Thymus (tissue), 11 donors: ENCODE measurements at regions not wholly inside any gene's neighbourhood (a gene's known extent, or its start where the extent isn't known, plus 50 kb on each side); places are given as distances from the start of the nearest gene placed in this dataset.

Experiments used
- DNase-seq, 9 donors: peaks; one replicate each; pipeline ENCODE4 v3.0.0-alpha.2; 2013; ENCODE audit warnings: low spot score in 9 of 9, low read depth in 6 of 9, missing footprints in 1 of 9
- H3K27ac ChIP-seq, 2 donors: one replicate each; pipeline ENCODE4 v1.5.1; 2013; ENCODE audit warnings: control low read depth in 1 of 2, low read depth in 1 of 2, low read length in 1 of 2, mild to moderate bottlenecking in 1 of 2, moderate library complexity in 1 of 2
- H3K27me3 ChIP-seq, 2 donors: one replicate each; pipeline ENCODE4 v1.5.1; 2013; ENCODE audit warnings: low read length in 1 of 2; ENCODE audit not compliant: control insufficient read depth in 2 of 2, insufficient read depth in 1 of 2
- H3K36me3 ChIP-seq, 2 donors: one replicate each; pipeline ENCODE4 v1.5.1; 2013; ENCODE audit warnings: low read length in 1 of 2, mild to moderate bottlenecking in 1 of 2, moderate library complexity in 1 of 2; ENCODE audit not compliant: control insufficient read depth in 2 of 2, insufficient read depth in 2 of 2
- H3K4me1 ChIP-seq, 2 donors: one replicate each; pipeline ENCODE4 v1.5.1; 2013; ENCODE audit warnings: low read length in 2 of 2; ENCODE audit not compliant: control insufficient read depth in 2 of 2, insufficient read depth in 2 of 2
- H3K4me3 ChIP-seq, 2 donors: one replicate each; pipeline ENCODE4 v1.5.1; 2013; ENCODE audit warnings: low read length in 2 of 2, control low read depth in 1 of 2, mild to moderate bottlenecking in 1 of 2
- H3K9me3 ChIP-seq, 2 donors: one replicate each; pipeline ENCODE4 v1.5.1; 2013; ENCODE audit warnings: low read length in 1 of 2, mild to moderate bottlenecking in 1 of 2; ENCODE audit not compliant: control insufficient read depth in 2 of 2, insufficient read depth in 1 of 2
- WGBS: extraction: QIAGEN DNeasy Blood & Tissue Kit; methylation state at CpG from one replicate; pipeline ENCODE4 v1.1.7; 2013; 5-methylcytosine and 5-hydroxymethylcytosine counted together
- donor health status: healthy.

DNA sequence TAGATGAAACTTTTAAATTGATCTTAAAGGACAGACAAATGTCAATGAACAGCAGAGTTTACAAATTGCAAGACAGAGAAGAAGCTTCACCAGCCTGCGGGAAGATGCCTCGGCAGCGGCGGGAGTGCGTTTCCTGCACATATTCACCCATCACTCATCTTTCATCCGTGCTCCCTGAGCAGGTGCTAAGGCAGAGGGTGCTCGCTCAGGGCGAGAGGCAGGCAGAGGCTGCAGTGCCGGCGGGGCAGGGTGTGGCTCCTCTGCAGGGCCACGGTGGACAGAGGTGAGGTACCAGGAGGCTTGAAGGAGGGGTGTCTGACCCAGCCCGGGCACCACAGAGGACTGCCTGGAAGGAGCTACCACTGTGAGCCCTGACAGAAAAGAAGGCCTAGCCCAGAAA is 155.2 kb upstream of the PPP2R2D start:
- Histone ChIP-seq H3K4me3 (no peak overlapping the region), H3K9me3 (no peaks in the 10 kb centered on the region), H3K4me1 (peaks cover 0 to 10% of the 10 kb centered on the region in 2 donors), H3K27me3 (peaks cover 0 to 6% of the 10 kb centered on the region in 2 donors), H3K36me3 (no peaks in the 10 kb centered on the region), H3K27ac (no peak overlapping the region)
- no peak for DNase-seq
- WGBS: 91% methylated on average over 12 of the region's 12 CpGs

DNA sequence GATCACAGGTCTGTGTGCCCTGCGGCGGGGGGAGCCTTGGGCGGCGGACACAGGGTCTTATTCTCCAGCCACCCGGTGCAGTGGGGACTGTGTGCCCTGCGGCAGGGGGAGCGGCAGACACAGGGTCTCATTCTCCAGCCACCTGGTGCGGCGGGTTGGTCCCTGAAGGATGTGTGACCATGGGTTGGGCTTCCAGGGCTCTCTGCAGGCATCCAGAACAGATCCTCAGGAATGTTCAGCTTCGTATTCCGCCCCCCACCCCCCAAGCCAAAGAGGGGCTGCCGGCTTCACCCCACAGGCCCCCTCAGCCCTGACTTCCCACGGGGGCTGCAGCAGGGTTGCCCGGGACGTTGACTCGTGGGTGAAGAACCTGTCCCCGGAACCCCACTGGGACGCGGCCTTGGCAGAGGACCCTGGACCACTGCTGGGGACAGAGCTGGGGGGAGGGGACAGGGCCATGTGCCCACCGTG is 154.5 kb upstream of the PPP2R2D start:
- 96% methylated on average over 20 of the region's 20 CpGs for WGBS
- H3K4me3 ChIP-seq: no peak overlapping the region
- H3K9me3 ChIP-seq: no peaks in the 10 kb centered on the region
- H3K27ac ChIP-seq: no peak overlapping the region
- no peaks in the 10 kb centered on the region for H3K36me3 ChIP-seq
- peaks cover 0 to 6% of the 10 kb centered on the region in 2 donors for H3K27me3 ChIP-seq
- DNase-seq: no peak
- H3K4me1 ChIP-seq: peaks cover 0 to 10% of the 10 kb centered on the region in 2 donors

DNA sequence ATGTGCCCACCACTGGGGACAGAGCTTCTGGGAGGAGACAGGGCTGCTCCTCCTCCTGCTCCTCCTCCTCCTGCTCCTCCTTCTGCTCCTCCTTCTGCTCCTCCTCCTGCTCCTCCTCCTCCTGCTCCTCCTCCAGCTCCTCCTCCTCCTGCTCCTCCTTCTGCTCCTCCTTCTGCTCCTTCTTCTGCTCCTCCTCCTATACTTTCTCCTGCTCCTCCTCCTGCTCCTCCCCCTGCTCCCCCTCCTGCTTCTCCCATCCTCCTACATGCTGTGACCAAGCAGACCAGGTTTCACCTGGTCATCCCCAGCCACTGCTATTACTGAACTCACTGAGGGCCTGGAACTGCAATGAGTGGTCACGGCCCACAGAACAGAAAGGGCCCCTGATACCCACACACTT is 154.0 kb upstream of the PPP2R2D start:
- no peak overlapping the region for H3K4me3 ChIP-seq
- DNase-seq: no peak
- H3K27ac ChIP-seq: no peak overlapping the region
- no peaks in the 10 kb centered on the region for H3K36me3 ChIP-seq
- peaks cover 0 to 8% of the 10 kb centered on the region in 2 donors for H3K27me3 ChIP-seq
- peaks cover 0 to 10% of the 10 kb centered on the region in 2 donors for H3K4me1 ChIP-seq
- 86% methylated on average over 1 of the region's 1 CpG for WGBS
- no peaks in the 10 kb centered on the region for H3K9me3 ChIP-seq

DNA sequence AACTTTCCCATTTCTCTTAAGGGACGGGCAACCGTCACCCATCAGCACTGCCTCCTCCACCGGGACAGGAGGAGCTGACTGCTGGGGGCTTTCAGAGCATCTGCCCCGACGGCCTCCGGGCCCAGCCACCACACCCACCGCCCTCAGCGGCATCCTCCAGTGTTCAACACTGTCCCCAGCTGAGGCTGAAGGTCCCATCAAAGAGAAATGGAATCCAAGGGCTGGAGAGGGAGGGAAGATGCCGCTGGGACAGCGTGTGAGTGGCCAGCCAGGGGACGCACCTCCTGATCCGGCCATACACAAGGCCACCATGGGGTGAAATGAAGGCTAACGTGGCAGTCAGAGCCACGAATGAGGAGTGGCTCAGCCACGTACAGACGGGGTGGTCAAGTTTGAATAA is 153.6 kb upstream of the PPP2R2D start:
- Histone ChIP-seq H3K4me3 (no peak overlapping the region), H3K9me3 (no peaks in the 10 kb centered on the region), H3K36me3 (no peaks in the 10 kb centered on the region), H3K27ac (no peak overlapping the region), H3K4me1 (peaks cover 0 to 10% of the 10 kb centered on the region in 2 donors), H3K27me3 (peaks cover 0 to 12% of the 10 kb centered on the region in 2 donors)
- 92% methylated on average over 16 of the region's 16 CpGs for WGBS
- no peak for DNase-seq

DNA sequence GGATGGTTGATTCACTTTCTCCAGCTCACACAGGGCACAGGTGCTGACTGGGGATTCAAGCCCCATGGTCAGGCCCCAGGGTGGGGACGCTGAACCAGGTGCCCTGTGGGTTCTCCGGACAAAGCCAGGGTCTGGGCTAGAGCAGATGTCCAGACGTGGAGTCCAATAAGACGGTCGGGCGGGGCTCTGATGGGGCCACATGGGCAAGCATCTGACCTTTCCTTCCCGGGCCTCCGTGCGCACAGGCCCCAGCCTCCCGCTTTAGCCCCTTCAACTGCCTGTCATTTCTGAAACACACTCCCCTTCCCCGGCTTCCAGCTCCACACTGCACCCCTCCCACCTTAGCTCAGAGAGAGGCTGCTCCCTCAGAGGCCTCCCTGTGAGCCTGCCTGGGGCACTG is 153.0 kb upstream of the PPP2R2D start:
- Histone ChIP-seq H3K27me3 (peaks cover 0 to 12% of the 10 kb centered on the region in 2 donors), H3K27ac (no peak overlapping the region), H3K36me3 (no peaks in the 10 kb centered on the region), H3K4me3 (no peak overlapping the region), H3K4me1 (peaks cover 0 to 8% of the 10 kb centered on the region in 2 donors), H3K9me3 (no peaks in the 10 kb centered on the region)
- DNase-seq: no peak
- 98% methylated on average over 11 of the region's 11 CpGs for WGBS

DNA sequence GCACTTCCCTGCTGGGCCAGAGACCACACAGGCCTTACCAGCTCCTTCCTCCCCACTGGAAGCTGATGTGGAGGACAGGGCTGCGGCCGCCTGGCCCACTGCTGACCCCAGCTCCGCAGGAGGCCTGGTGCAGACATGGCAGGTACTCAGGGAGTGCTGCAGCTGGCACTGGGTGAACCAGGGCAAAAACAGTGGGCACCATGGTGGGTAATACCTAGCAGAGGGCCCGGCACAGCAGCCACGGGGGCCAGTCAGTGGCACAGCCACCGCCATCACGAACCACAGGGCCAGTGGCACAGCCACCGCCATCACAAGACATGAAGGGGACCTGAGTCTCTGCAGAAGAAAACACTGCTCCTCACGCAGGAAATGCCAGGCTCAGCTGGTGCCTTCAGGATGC is 152.6 kb upstream of the PPP2R2D start:
- no peak for DNase-seq
- H3K36me3 ChIP-seq: no peaks in the 10 kb centered on the region
- H3K4me1 ChIP-seq: peaks cover 0 to 4% of the 10 kb centered on the region in 2 donors
- no peak overlapping the region for H3K27ac ChIP-seq
- H3K4me3 ChIP-seq: no peak overlapping the region
- WGBS: 91% methylated on average over 9 of the region's 9 CpGs
- H3K9me3 ChIP-seq: no peaks in the 10 kb centered on the region
- peaks cover 0 to 12% of the 10 kb centered on the region in 2 donors for H3K27me3 ChIP-seq

DNA sequence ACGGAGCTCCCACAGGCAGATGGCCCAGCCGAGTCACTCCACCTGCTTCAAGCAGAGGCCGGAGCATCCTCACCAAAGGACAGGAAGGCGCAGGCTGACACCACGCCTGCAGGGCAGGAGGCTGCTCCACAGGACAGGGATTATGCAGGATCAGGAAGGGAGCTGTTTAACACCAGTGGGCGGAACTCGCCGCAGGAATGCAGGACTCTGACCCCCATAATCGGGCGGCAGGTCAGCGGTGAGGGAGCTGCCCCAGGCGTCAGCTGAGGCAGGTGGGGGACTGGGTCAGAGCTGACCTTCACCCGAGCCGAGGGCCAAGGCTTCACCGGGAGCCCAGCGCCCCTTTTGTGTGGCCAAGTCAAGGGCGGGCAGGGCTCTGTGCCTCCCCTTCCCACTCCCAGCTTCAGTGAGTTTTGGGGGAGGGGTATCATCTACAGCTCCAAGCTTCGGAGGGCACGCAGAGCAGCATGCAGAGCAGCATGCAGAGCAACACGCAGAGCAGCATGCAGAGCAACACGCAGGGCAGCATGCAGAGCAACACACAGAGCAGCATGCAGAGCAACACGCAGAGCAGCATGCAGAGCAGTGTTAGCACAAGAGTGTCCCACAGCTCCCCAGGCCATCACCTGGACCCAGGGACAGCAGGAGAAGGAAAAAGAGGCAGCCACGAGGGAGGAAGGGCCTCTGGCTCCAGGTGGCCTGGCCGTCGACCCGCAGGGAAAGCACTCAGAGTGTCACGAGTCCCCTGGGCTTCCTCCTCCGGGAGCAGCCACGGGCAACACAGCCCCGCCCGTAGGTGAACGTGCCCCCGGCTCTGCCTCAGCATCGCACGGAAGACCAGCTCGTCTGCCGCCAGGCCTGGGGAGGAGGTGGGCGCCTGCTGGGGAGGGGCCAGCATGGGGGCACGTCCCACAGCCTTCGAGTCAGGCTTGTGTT is 151.7 kb upstream of the PPP2R2D start:
- Histone ChIP-seq H3K4me3 (no peak overlapping the region), H3K4me1 (no peaks in the 10 kb centered on the region), H3K36me3 (no peaks in the 10 kb centered on the region), H3K27ac (no peak overlapping the region), H3K27me3 (peaks cover 0 to 6% of the 10 kb centered on the region in 2 donors), H3K9me3 (no peaks in the 10 kb centered on the region)
- DNase-seq: no peak
- 64% methylated on average over 40 of the region's 40 CpGs for WGBS

DNA sequence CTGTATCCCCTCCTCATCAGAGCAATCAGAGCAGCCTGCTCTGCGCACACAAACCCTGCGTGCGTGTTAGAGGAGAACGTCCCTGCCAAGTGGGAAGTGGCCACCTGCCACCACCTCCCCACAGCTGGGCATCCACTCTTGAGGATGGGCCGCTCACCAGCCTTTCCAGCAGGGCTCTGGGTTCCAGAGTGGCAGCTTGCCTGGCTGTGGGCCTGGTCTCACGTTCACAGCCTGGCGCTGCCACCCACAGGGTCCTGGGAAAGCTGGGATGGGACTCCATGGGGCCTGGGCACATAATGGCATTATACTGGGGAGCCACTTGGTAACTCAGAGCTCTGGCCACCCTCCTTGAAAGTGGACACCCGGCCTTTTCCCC is 151.1 kb upstream of the PPP2R2D start:
- no peak for DNase-seq
- Histone ChIP-seq H3K27me3 (peaks cover 0 to 6% of the 10 kb centered on the region in 2 donors), H3K36me3 (no peaks in the 10 kb centered on the region), H3K4me3 (no peak overlapping the region), H3K4me1 (no peaks in the 10 kb centered on the region), H3K9me3 (no peaks in the 10 kb centered on the region), H3K27ac (no peak overlapping the region)
- 93% methylated on average over 8 of the region's 8 CpGs for WGBS

DNA sequence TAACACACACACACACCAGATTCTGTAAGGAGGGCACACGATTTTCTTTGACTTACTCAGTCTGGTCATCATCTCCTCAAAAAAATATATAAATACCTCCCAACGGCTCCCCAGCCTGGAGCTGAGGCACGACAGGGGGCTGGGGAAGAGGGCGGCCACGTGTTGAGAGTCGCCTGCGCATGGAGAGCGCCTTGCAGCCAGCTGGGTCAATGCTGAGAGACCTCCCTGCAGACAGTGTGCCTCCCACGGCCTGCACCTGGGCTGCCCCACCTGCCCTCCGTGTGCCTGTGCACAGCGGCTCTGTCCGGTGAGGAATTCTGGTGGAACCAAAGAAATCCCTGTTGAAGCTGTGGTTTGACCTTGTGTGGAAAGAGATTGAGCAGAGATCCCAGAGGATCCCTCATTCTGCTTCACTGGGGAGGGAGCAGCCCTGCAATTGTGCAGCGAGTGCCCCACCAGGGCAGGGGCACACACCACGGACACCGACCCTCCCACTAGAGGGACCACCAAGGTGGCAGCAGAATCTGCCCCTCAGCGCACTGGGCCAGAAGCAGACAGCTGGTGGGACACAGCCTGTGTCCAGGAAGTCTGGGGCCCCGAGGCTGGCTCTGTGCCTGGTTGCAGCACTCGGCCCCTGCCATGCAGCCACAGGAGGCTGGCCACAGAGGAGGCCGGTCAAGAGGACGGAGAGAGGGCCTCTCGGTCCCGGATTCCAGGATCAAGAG is 150.5 kb upstream of the PPP2R2D start:
- Histone ChIP-seq H3K9me3 (no peaks in the 10 kb centered on the region), H3K27me3 (peaks cover 0 to 6% of the 10 kb centered on the region in 2 donors), H3K4me1 (no peaks in the 10 kb centered on the region), H3K4me3 (no peak overlapping the region), H3K27ac (no peak overlapping the region), H3K36me3 (no peaks in the 10 kb centered on the region)
- no peak for DNase-seq
- WGBS: 86% methylated on average over 22 of the region's 22 CpGs
